HEK293T (cell line): ENCODE measurements at regions not wholly inside any gene's neighbourhood (a gene's known extent, or its start where the extent isn't known, plus 50 kb on each side); places are given as distances from the start of the nearest gene placed in this dataset.

ENCODE experiments used
- ELF4 ChIP-seq: fragments of 450-650 bp; IDR thresholded peaks from 2 replicates; pipeline ENCODE4 v1.6.1; 2017; ENCODE audit warnings: antibody characterized with exemption
- FOXK2 ChIP-seq: fragments of 450-650 bp; IDR thresholded peaks from 2 replicates; pipeline ENCODE4 v1.6.1; 2016; ENCODE audit warnings: mild to moderate bottlenecking
- HDGF ChIP-seq: fragments of 450-650 bp; IDR thresholded peaks from 2 replicates; pipeline ENCODE4 v1.6.1; 2017; ENCODE audit warnings: antibody characterized with exemption, borderline replicate concordance
- PKNOX1 ChIP-seq: fragments of 450-650 bp; IDR thresholded peaks from 2 replicates; pipeline ENCODE4 v1.6.1; 2016
- SP1 ChIP-seq: fragments of 450-650 bp; IDR thresholded peaks from 2 replicates; pipeline ENCODE4 v1.6.1; 2017
- SUZ12 ChIP-seq: fragments of 450-650 bp; IDR thresholded peaks from 2 replicates; pipeline ENCODE4 v1.6.1; 2016; ENCODE audit warnings: mild to moderate bottlenecking

- TF ChIP-seq HDGF (no peak), SUZ12 (no peak), SP1 (no peak), PKNOX1 (no peak), ELF4 (no peak), FOXK2 (no peak)
Measured at GRCh38 chr22:27113211-27113635, 455.8 kb downstream of the MIAT start.
